HepG2 (cell line): ENCODE measurements at regions not wholly inside any gene's neighbourhood (a gene's known extent, or its start where the extent isn't known, plus 50 kb on each side); places are given as distances from the start of the nearest gene placed in this dataset.

ENCODE experiments used
- ATAC-seq: fragments of 200-7000 bp; cut with Tn5 transposase; 3 replicates; pipeline ENCODE4 v1.9.1; 2020; ENCODE audit warnings: mild to moderate bottlenecking, moderate library complexity
- BruUV-seq: library from RNA; stranded (reverse); fragments of 400-500 nt; replicated peaks from 2 replicates; lab custom pipeline; 2021; lab: Mats Ljungman, UMichigan
- CTCF ChIA-PET: fragments of 300-600 bp; formaldehyde crosslinking; extraction: SDS; loops from one replicate; lab custom pipeline; 2021; ENCODE audit warnings: low total read pairs, inconsistent platforms, low intra/inter-chr PET ratio; lab: Yijun Ruan, JAX
- POLR2A ChIA-PET: fragments of 350-600 bp; sonication (Branson Sonifier 250); formaldehyde crosslinking; loops from one replicate; lab custom pipeline; 2020; ENCODE audit warnings: antibody characterized with exemption, inconsistent platforms; lab: Yijun Ruan, JAX
- DNase-seq: peaks from one replicate; pipeline ENCODE4 v3.0.0-alpha.2; 2015; ENCODE audit warnings: low spot score
- FAIRE-seq: peaks from 3 replicates; lab custom pipeline; 2011; peaks lifted over from hg19 to GRCh38; lab: Jason Lieb, UNC
- H2AFZ ChIP-seq: one replicate; pipeline ENCODE4 v1.6.1; 2011; ENCODE audit warnings: low read length, inconsistent platforms
- H3K27ac ChIP-seq: fragments of 300-600 bp; 3 replicates; pipeline ENCODE4 v1.8.0; 2011; ENCODE audit warnings: mixed run types, mild to moderate bottlenecking, mixed read lengths, low read length, inconsistent platforms; ENCODE audit not compliant: insufficient read depth; ENCODE audit errors: extremely low read length
- H3K27me3 ChIP-seq, 2 experiments: fragments of 200-600 bp in 1 of 2; 2 replicates in 1 of 2; 3 replicates in 1 of 2; pipeline versions ENCODE4 v1.6.0 to v1.8.0; 2011; ENCODE audit warnings: low read length in 2 of 2, mild to moderate bottlenecking in 2 of 2, moderate library complexity in 2 of 2, inconsistent platforms in 1 of 2; ENCODE audit not compliant: insufficient read depth in 2 of 2, control insufficient read depth in 1 of 2
- H3K36me3 ChIP-seq, 2 experiments: fragments of 200-600 bp in 1 of 2; replicated peaks in 1 of 2; 2 replicates in 1 of 2; 3 replicates in 1 of 2; pipeline versions ENCODE4 v1.5.1 to v1.8.0; 2011; ENCODE audit warnings: low read length in 2 of 2, inconsistent platforms in 1 of 2; ENCODE audit not compliant: insufficient read depth in 2 of 2, control insufficient read depth in 1 of 2
- H3K4me1 ChIP-seq: 2 replicates; pipeline ENCODE4 v1.5.1; 2012; ENCODE audit warnings: low read length, inconsistent platforms; ENCODE audit not compliant: insufficient read depth
- H3K4me2 ChIP-seq: 2 replicates; pipeline ENCODE4 v1.6.0; 2011; ENCODE audit warnings: low read depth, low read length, inconsistent platforms
- H3K4me3 ChIP-seq, 3 experiments: fragments of 200-600 bp in 1 of 3; sonication (generic), shearing (Covaris generic) in 1 of 3; replicated peaks in 1 of 3; 2 replicates each; pipeline ENCODE4 v1.5.1; 2011 to 2016; ENCODE audit warnings: low read length in 3 of 3, inconsistent platforms in 2 of 3, low read depth in 2 of 3, mild to moderate bottlenecking in 2 of 3, control low read depth in 1 of 3, mixed read lengths in 1 of 3; ENCODE audit not compliant: insufficient read depth in 1 of 3
- H3K79me2 ChIP-seq: one replicate; pipeline ENCODE4 v1.6.1; 2011; ENCODE audit warnings: low read length, inconsistent platforms; ENCODE audit not compliant: insufficient read depth
- H3K9ac ChIP-seq: 2 replicates; pipeline ENCODE4 v1.6.0; 2011; ENCODE audit warnings: mild to moderate bottlenecking, low read depth, low read length, inconsistent platforms; ENCODE audit not compliant: insufficient read depth
- H3K9me3 ChIP-seq: 2 replicates; pipeline ENCODE4 v1.5.1; 2012; ENCODE audit warnings: mild to moderate bottlenecking, low read length
- H4K20me1 ChIP-seq: 2 replicates; pipeline ENCODE4 v1.6.0; 2011; ENCODE audit warnings: inconsistent platforms, mild to moderate bottlenecking, low read length, moderate library complexity; ENCODE audit not compliant: insufficient read depth
- CBFB ChIP-seq: sonication (generic); formaldehyde crosslinking; IDR thresholded peaks from 2 replicates; pipeline ENCODE4 v1.4.0; 2020; ENCODE audit warnings: missing genetic modification reagents
- CBX2 ChIP-seq, 2 experiments: fragments of 200-600 bp in 1 of 2; sonication (generic); formaldehyde crosslinking in 1 of 2; IDR thresholded peaks; 2 replicates each; pipeline versions ENCODE4 v1.7.0 to v1.8.1; 2018 to 2022; ENCODE audit warnings: low read depth in 2 of 2, low read length in 1 of 2, mild to moderate bottlenecking in 1 of 2, missing genetic modification reagents in 1 of 2
- FLYWCH1 ChIP-seq: sonication (generic); formaldehyde crosslinking; IDR thresholded peaks from 2 replicates; pipeline ENCODE4 v1.8.1; 2023; ENCODE audit warnings: mild to moderate bottlenecking, missing genetic modification reagents
- HMGA1 ChIP-seq: sonication (generic); formaldehyde crosslinking; conservative IDR thresholded peaks from 2 replicates; pipeline ENCODE4 v1.4.0; 2020; ENCODE audit warnings: missing genetic modification reagents
- ISL2 ChIP-seq: sonication (generic); formaldehyde crosslinking; IDR thresholded peaks from 2 replicates; pipeline ENCODE4 v1.5.0; 2020; ENCODE audit warnings: missing genetic modification reagents
- KLF12 ChIP-seq: sonication (generic); formaldehyde crosslinking; IDR thresholded peaks from 2 replicates; pipeline ENCODE4 v1.4.0; 2020; ENCODE audit warnings: missing genetic modification reagents, borderline replicate concordance
- PTBP1 ChIP-seq: fragments of 200-400 bp; formaldehyde crosslinking; IDR thresholded peaks from 2 replicates; pipeline ENCODE4 v1.6.1; 2018; ENCODE audit warnings: low read length, low read depth; ENCODE audit not compliant: poor library complexity, severe bottlenecking
- ZBED4 ChIP-seq: sonication (generic); formaldehyde crosslinking; IDR thresholded peaks from 2 replicates; pipeline ENCODE4 v1.4.0; 2020; ENCODE audit warnings: missing genetic modification reagents, borderline replicate concordance
- ZKSCAN8 ChIP-seq: IDR thresholded peaks from 2 replicates; pipeline ENCODE4 v1.6.1; 2016; ENCODE audit warnings: borderline replicate concordance, missing genetic modification reagents, missing compliant biosample characterization
- ZNF317 ChIP-seq: sonication (generic); formaldehyde crosslinking; IDR thresholded peaks from 2 replicates; pipeline ENCODE4 v1.5.0; 2020; ENCODE audit warnings: mild to moderate bottlenecking, missing genetic modification reagents
- ZNF484 ChIP-seq: sonication (generic); formaldehyde crosslinking; IDR thresholded peaks from 2 replicates; pipeline ENCODE4 v1.5.1; 2020; ENCODE audit warnings: mild to moderate bottlenecking, low read depth, missing genetic modification reagents, borderline replicate concordance
- ZSCAN25 ChIP-seq: sonication (generic); formaldehyde crosslinking; IDR thresholded peaks from 2 replicates; pipeline ENCODE4 v1.8.0; 2022; ENCODE audit warnings: mild to moderate bottlenecking, missing genetic modification reagents
- WGBS: methylation state at CpG from one replicate; pipeline ENCODE4 v1.1.6; 2017; ENCODE audit warnings: low lambda C conversion rate; 5-methylcytosine and 5-hydroxymethylcytosine counted together
- in situ Hi-C: cut with HindIII; loops from 2 replicates; pipeline ENCODE4 v1.10.0; 2017; ENCODE audit warnings: low pct_unique_long_range_greater_than_20kb; ENCODE audit not compliant: extremely low pct_ligation_motif_present
- intact Hi-C: fragments of 100-400 bp; cut with micrococcal nuclease; formaldehyde crosslinking; loops from one replicate; pipeline ENCODE4 v1.10.0; 2022; ENCODE audit not compliant: unreplicated experiment

GRCh38 chr16:16991711-16992110 lies 479.0 kb downstream of the XYLT1 start:
- Histone ChIP-seq H3K4me1 (no peaks in the 10 kb centered on the region), H3K4me2 (no peak overlapping the region), H2AFZ (no peak overlapping the region), H3K9ac (no peak overlapping the region), H3K36me3 (no peaks in the 10 kb centered on the region), H3K4me3 (no peak overlapping the region), H3K27me3 (peaks cover 0 to 5% of the 10 kb centered on the region in 2 experiments; a peak in 3 of 5 replicates), H4K20me1 (no peaks in the 10 kb centered on the region), H3K9me3 (no peaks in the 10 kb centered on the region), H3K79me2 (no peaks in the 10 kb centered on the region), H3K27ac (no peak overlapping the region)
- FAIRE-seq: no peak
- intact Hi-C loops (no loop called here), in situ Hi-C loops (no loop called here)
- WGBS: 48% methylated on average over 4 of the region's 4 CpGs
- ChIA-PET CTCF (no interaction called here), POLR2A (no interaction called here)
- no peak for TF ChIP-seq ZNF317 (CRISPR knock-in tag)
- no peak for TF ChIP-seq FLYWCH1 (CRISPR knock-in tag)
- TF ChIP-seq ZKSCAN8 (CRISPR knock-in tag): no peak
- no peak for ATAC-seq
- BruUV-seq: no TSS peak
- DNase-seq: no peak

- Histone ChIP-seq H3K79me2 (no peaks in the 10 kb centered on the region), H3K9me3 (no peaks in the 10 kb centered on the region), H3K9ac (no peak overlapping the region), H3K27me3 (peaks cover 0 to 5% of the 10 kb centered on the region in 2 experiments; a peak in 3 of 5 replicates), H3K36me3 (no peaks in the 10 kb centered on the region), H3K27ac (no peak overlapping the region), H4K20me1 (no peaks in the 10 kb centered on the region), H3K4me3 (no peak overlapping the region), H2AFZ (no peak overlapping the region), H3K4me2 (no peak overlapping the region), H3K4me1 (no peaks in the 10 kb centered on the region)
- WGBS: 40% methylated on average over 13 of the region's 13 CpGs
- TF ChIP-seq HMGA1 (CRISPR knock-in tag): no peak
- no peak for TF ChIP-seq PTBP1
- TF ChIP-seq CBFB (CRISPR knock-in tag): no peak
- no peak for TF ChIP-seq ISL2 (CRISPR knock-in tag)
- TF ChIP-seq KLF12 (CRISPR knock-in tag): no peak
- TF ChIP-seq ZSCAN25 (CRISPR knock-in tag): no peak
- TF ChIP-seq ZBED4 (CRISPR knock-in tag): no peak
- TF ChIP-seq ZNF484 (CRISPR knock-in tag): no peak
- no peak for TF ChIP-seq CBX2 (IDR thresholded peaks at IDR 0.05; ENCODE audit: low read depth, low read length)
- no peak for TF ChIP-seq CBX2 (CRISPR knock-in tag; IDR thresholded peaks at IDR 0.05; ENCODE audit: low read depth)
- BruUV-seq: no TSS peak
- in situ Hi-C loops (no loop called here), intact Hi-C loops (no loop called here)
- FAIRE-seq: no peak
- CTCF ChIA-PET: no interaction called here
- POLR2A ChIA-PET: no interaction called here
- DNase-seq: no peak
- ATAC-seq: no peak
Observed at GRCh38 chr16:16992975-16993765, 477.6 kb downstream of the XYLT1 start.
